HG03097 (cell line): ENCODE measurements at regions not wholly inside any gene's neighbourhood (a gene's known extent, or its start where the extent isn't known, plus 50 kb on each side); places are given as distances from the start of the nearest gene placed in this dataset.

Source experiments
- ATAC-seq: cut with Tn5 transposase; IDR thresholded peaks from one replicate; pipeline ENCODE4 v1.9.1; 2021; ENCODE audit not compliant: unreplicated experiment, low FRiP score

DNA sequence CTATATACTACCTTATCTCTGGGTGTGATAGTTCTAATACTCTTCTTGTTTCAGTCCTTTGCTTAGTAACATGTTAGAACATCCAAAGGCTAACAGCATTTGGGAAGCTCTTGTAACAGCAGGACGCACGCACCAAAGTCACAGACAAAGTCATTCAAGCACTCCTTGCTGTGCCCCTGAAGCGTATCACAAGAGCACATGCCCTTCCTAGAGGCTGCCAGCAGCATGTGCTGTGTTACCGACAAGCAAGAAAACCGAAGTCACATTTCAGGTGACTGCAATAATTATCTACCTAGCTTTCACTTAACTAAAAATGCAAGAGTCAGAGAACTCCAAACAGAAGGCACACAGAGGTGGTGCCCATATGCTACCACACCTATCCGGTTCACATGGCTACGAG lies 194.1 kb downstream of the KLF12 start:
- ATAC-seq: no peak

DNA sequence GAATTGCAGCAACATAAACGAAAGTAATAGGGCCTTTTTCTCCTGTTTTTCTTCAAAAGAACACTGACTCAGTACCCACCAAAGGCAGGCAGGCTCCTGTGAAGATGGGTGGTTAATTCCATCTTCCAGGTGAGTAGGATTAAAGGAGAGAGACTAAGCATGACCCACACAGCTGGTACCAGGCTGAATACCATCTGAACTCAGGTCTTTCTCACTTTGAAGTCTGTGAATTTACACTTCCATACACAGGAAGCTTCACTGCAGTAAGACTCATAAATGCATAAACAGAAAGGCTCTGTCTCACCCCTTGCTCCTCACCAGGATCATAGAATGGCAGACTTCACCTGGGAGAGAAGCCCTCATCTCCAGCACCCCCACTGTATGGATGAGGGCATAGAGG lies 194.6 kb downstream of the KLF12 start:
- ATAC-seq: no peak

DNA sequence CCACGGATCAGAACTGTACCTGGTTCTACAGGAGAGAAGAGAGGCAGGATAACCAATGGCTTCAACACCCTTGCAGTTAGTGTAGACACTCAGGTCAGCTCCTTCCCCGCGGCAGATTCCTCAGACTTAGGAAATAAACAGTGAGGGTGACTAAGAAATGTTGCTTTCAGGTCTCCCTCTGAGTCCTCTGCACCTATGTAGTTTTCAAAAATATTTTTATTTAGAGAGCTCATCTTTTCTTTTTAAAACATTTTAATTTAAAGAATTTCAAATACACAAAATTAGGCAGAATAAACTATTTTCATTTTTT lies 195.2 kb downstream of the KLF12 start:
- ATAC-seq: no peak

DNA sequence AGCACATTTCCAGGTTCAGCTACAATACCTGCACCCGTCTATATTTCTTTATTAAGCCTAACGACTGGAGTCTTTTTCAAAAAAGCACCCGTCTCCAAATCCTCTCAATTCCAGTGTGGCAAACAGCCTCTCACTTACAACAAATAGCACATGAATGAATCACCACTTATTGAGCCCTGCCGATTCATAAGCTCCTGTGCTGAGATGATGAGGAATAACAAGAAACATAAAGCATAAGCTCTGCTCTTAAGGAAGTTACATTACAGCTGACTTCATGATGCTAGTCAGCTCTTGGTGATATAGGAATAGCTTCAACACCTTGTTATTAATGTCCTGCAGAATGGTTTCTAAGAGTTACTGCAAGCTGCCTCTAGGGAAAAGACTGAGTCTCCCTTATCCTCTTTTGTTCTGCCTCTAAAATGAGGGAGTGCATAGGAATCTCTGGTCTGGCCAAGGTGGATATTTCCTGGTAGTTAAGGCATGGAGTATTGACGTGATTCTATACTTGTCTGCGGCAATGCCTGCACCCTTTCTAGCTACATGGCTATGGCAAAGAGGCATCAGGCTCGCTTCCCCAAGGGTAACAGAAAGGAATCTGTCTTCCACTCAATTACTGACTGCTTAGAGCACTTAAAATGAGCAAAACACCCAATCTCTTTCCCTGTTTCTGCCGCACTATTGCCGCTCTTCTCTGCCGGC lies 195.7 kb downstream of the KLF12 start:
- no peak for ATAC-seq

DNA sequence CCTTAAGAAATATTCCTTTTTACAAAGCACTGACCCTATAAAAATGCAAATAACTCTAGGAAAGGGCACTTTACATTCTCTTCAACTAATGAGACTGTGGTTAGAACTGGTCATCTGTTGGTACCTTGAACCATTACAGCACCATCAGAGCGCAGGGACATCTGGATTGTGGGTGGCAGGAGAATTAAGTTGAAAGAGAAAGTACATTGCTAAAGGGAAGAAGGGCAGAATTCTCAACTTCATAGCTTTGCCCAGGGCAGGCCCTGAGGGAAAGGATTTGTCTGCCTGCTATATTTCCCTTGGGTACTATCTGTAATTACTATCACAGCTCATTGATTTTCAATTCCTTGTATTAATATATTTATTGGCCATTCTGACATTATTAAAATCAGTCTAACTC lies 196.8 kb downstream of the KLF12 start:
- no peak for ATAC-seq

DNA sequence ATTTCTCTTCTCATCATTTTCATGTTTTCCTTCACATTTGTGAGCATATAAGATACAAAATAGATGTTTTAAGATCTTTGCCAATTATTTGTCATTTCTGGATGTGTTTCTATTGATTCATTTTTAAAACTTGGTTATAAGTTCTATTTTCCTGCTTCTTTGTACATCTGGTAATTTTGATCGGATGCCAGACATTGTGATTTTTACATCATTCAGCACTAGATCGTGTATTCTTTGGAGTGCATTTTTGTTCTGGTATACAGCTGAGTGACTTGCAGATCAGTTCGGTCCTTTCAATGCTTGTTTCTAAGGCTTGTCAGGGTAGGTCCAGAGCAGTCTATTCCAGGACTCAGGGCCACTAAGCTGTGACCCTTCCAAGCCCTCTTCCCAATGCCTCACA lies 198.2 kb downstream of the KLF12 start:
- ATAC-seq: no peak

DNA sequence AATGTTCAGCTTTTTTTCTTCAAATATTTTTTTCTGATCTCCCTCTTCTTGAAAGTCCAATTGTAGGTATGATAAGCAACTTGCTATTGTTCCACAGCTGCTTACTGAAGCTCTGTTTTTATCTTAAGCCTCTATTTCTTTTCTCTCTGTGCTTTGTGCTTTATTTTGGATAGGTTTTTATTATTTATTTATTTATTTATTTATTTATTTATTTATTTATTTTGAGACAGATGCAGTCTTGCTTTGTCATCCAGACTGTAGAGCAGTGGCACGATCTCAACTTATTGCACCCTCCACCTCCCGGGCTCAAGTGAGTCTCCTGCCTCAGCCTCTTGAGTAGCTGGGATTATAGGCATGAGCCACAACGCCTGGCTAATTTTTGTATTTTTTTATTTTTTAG lies 199.4 kb downstream of the KLF12 start:
- ATAC-seq: no peak

DNA sequence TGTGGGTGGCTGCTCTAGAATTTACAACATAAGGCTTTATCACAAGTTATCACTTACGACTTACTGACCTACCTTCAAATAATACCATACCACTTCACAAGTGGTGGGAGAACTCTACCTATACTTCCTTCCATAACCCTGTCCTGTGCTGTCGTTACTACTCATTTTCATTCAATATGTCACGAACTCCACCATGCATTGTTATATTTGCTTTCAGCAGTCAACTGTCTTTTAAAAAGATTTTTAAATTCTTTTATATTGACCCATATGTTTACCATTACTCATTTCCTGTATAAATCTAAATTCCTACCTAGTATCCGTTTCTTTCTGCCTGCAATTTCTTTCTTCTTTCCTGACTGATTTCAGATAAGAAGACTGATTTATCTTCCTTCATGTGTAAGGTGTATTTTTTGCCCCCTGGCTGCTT lies 200.0 kb downstream of the KLF12 start:
- ATAC-seq: no peak

DNA sequence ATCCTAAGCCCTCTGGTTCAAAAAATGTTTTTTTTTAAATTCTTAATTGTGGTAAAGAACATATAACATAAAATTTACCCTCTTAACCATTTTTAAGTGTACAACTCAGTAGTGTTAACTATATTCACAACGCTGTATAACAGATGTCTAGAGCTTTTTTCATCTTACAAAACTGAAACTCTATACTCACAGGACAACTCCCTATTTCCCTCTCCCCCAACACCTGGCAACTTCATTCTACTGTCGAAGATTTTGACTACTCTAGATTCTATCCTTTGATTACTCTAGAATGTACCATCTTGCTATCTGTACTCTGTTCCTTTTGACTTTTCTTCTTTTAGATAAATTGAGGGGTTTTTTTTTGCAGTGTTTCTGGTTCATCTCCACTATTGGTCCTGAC lies 200.4 kb downstream of the KLF12 start:
- ATAC-seq: no peak

DNA sequence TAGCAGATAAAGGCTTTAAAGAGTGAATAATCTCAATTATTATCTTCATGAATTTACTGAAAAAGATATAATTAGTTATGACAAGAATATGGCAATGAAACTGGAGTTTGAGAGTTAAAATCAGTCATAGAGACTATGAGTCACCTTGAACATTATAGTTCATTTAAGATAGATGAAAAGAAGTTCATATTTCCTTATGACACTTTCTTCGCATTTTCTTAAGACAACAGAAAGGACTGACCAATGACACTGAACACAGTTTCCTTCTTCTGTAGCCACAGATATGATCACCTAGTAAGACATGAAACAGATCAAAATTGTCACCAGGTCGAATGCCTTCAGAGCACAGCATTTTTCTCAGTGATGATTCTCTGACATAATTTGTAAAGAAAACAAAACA lies 202.1 kb downstream of the KLF12 start:
- ATAC-seq: no peak

DNA sequence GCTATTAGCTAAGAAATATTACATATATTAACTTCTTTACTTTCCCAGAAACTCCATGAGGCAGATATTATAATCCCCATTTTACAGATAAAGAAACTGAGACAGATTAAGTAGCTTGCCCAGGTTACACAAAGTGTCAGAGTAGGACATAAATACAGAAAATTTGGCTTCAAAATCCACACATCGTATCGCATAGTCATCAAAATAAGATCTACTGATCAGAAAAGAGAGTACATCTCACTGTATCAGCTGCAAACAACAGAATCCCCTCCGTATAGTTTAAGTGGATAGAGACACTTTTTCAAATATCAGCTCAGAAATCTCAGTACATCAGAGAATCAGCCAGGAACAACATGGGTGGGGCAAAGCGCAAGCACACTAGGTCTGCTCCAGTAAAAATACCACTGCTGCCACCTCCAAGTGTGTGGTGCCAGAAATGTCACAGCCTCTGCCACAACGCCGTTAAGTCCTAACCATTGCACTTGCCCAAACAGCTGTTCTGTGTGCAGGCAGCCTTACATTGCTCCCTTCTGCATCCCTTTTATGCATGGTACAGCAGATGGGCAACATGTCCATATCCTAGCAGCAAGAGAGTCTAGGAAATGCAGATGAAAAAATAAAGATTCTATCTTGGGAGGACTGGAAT lies 204.8 kb downstream of the KLF12 start:
- no peak for ATAC-seq

DNA sequence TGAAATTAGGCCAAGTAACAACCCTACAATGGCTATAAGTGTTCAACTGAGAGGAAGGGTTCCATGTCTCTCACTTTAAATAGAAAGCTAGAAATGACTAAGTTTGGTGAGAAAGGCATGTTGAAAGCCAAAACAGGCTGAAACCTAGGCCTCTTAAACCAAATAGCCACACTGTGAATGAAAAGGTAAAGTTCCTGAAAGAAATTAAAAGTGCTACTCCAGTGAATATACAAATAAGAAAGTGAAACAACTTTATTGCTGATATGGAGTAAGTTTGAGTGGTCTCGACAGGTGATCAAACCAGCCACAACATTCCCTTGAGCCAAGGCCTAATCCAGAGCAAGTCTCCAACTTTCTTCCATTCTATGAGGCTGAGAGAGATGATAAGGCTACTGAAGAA lies 209.6 kb downstream of the KLF12 start:
- ATAC-seq: peak; percentile 88

DNA sequence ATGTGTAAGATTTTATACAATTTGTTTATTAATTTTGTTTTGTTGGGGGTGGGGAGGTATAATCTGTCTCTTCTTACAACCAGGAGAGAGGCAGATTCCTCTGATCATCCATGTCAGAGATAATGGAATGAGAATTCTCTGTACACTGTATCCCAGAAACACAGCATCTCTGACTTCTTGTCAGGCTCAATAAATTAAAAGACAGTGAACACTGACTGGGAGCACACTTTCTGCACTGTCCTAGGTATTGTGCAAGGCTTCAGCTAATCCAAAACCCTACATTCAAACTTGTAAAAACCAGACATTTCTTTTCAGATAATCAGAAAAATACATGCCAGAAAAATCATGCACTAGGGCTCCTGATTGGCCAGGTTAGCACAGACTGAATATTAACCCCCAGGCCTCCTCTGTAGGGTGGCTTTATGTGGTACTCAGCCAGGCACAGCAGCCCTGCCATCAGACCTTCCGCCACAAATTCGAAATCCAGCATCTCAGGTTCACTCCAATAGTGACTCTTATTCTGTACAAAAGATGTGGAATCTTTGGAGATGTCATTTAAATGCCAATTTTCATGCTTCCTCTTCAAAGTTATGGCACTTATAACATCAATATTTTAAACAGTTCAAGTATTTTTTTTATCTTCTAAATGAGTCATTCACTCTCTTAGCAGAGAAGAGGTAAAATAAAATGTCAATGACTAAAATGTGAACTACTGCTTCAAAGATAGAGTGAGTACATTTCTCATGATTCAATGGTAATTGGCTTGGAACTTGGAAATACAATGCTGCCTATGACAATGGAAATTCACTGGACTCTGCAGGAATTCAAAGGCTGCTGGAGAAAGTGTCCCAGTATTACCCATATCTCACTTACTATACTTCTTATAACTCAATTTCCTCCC lies 211.5 kb downstream of the KLF12 start:
- ATAC-seq: no peak

DNA sequence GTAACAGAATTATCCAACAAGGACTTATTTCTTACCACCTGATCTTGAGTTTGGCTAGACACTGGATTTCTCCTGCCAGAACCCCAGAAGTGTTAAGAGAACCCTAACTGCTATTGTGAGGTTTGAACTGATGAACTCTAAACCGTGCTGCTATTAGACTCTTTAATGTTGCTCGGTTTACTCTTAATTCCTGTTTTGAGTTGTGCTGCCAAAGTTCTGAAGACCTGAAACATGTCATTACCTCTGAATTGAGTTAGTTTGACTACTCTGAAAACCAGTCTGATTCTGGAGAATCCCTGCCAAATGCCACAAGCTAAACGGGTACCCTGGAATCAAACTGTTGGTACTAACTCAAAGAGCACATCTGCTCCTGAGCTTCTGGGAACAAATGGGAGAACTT lies 215.5 kb downstream of the KLF12 start:
- ATAC-seq: no peak

DNA sequence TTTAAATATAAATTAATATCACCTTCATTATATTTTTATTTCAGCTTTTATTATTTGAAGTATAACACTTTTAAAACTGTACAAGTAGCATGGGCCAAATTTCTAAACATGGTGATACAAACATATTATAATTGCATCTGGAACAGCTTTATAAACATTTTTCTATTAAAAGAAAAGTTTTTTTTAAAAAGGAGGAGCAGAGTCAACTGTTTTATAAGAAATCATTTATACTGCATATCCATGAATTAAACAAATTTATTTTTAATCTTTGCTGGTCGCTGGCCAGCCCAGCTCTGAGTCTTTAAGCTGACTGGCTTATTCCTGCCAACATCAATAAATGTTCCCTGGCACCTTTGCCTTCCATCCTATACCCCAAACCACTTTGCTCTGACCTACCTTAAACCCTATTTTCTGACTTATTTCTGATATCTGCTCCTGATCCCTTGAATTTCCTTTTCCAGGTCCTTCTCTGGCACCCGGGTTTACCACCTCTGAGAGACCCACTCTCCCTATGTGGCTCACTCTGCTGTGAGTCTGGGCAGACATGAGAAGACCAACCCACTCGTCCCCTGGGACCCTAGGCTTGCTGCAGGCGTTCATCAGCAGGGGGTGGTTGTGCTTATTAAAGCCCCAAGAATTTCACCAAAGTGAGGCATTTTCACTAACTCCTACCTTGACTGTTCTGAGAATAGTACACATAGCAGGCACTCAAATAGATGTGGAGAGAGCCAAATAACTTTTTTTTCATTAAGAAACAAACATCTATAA lies 220.3 kb downstream of the KLF12 start:
- no peak for ATAC-seq

DNA sequence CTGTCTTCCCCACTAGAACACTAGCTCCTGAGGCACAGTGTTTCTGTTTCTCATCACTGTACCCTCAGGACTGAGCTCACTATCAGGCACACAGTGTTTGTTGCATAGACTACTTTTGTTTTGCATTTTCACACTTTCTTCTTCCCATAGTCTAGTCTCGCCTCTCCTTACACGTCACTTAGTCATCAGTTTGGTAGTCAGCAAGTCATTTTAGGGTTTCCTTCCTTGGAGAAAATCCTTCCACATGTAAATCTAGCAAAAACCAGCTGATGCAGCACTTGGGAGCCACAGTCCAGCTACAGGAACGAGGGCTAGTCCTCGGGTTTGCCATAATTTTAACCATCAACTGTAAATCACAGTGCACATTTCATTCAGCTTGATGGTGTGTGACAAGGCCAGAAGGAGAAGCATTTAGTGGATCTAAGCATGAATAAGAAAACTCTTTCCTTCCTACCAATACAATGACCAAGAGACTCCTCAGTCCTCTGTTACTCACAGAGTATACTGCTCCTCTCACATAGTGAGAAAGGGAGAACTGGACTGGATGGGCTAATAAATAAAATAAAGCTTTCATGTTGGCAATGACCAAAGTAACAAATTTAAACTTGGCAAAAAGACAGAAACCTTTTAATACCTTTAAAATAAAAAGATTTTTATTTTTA lies 221.0 kb downstream of the KLF12 start:
- no peak for ATAC-seq

DNA sequence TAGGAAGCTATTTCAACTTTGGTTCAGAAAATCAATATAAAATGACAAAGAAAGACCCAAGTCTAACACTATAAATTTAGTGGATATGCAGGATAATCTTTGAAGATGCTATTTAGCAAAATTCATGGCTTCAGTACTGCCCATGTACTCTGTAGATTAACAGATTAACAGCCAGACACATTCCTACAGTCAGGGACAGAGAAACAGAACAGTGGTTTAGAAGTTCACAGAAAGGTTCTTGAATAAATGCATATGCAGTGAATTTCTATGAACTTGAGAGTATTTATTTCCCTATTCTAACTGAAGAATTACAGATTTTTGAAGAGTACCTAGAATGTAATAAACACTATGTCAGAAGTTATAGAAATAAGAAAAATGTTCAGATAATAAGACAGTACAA lies 222.8 kb downstream of the KLF12 start:
- ATAC-seq: no peak

DNA sequence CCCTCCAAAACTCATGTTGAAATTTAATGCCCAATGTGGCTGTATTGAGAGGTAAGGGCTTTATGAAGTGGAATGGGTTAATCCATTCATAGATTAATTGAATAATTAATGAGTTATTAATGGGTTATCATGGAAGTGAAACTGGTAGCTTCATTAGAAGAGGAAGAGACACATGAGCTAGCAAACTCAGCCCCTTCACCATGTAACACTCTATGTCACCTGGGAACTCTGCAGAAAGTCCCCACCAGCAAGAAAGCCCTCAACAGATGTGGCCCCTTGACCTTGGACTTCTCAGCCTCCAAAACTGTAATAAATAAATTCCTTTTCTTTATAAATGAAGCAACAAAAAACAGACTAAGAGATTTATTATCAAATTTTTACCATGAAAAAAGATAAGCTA lies 223.5 kb downstream of the KLF12 start:
- ATAC-seq: no peak

DNA sequence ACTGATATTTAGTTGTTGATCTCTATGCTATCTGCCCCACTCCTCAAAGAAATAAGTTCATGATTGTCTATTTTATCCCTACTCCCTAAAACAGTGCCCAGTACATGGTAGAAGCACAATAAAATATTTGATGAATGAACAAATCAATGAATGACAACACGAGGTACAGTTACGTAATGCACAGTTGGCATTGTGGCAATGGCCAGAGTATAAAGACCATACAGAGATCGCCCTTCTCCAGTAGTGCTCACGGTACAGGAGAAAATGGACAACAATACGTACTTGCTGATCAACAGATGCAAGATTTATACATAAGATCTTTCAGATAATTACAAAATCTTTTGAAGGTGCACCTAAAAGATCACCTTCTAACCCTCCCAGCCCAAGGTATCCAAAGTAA lies 225.4 kb downstream of the KLF12 start:
- no peak for ATAC-seq

DNA sequence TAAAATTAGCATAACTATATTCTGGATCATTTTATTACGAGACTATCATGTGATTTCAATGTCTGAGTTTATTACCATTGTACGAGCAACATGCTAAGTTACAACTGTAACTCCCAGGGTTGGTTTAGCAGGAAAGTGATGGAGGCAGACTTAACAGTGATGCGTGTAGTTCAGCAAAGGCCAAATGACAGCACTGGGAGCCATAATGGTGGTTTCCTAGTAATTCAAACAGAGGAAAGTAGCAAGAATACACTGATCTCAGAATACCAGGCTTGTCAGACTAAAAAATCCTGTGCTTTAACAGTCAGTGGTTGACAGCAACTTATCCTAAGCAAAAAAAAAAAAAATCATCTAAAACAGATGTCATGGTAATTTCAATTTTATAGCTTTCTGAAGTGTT lies 229.6 kb downstream of the KLF12 start:
- ATAC-seq: no peak

DNA sequence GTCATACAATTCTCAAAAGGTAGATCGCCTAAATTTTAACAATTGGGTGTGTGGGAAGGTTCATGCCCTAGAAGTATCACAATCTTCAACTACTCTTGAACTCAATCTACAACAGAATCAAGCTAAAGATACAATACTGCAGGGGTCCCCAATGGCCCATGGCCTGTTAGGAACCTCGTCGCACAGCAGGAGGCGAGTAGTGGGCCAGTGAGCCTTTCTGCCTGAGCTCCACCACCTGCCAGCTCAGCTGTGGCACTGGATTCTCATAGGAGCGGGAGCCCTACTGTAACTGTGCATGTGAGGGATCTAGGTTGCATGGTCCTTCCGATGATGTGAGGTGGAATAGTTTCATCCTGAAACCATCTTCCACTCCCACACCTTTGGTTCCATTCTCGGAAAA lies 230.6 kb downstream of the KLF12 start:
- no peak for ATAC-seq
